ENCODE measurements at regions not wholly inside any gene's neighbourhood (a gene's known extent, or its start where the extent isn't known, plus 50 kb on each side); places are given as distances from the start of the nearest gene placed in this dataset.

GRCh38 chr2:106572541-106573450 is 85.6 kb downstream of the CD8B2 start:
- no peak for DNase-seq

- no peak for DNase-seq
Measured at GRCh38 chr2:106573773-106574172, 86.6 kb downstream of the CD8B2 start.

GRCh38 chr2:106575955-106576354 is 88.8 kb downstream of the CD8B2 start:
- no peak for DNase-seq

- no peak for DNase-seq
Measured at GRCh38 chr2:106577255-106577651, 90.1 kb downstream of the CD8B2 start.

GRCh38 chr2:106579750-106580197 is 92.6 kb downstream of the CD8B2 start:
- DNase-seq = no peak

- DNase-seq = no peak
Measured at GRCh38 chr2:106580241-106580640, 93.1 kb downstream of the CD8B2 start.

GRCh38 chr2:106581328-106581727 is 94.2 kb downstream of the CD8B2 start:
- DNase-seq = no peak

- DNase-seq = no peak
Measured at GRCh38 chr2:106581755-106582147, 94.6 kb downstream of the CD8B2 start.

GRCh38 chr2:106582148-106583143 is 95.3 kb downstream of the CD8B2 start:
- peak; percentile 26 for DNase-seq

- no peak for DNase-seq
Measured at GRCh38 chr2:106584304-106584954, 97.3 kb downstream of the CD8B2 start.

- no peak for DNase-seq
Measured at GRCh38 chr2:106596844-106597243, 109.7 kb downstream of the CD8B2 start.

- DNase-seq = no peak
Measured at GRCh38 chr2:106599540-106599939, 112.4 kb downstream of the CD8B2 start.

- DNase-seq = no peak
Measured at GRCh38 chr2:106602042-106602441, 114.9 kb downstream of the CD8B2 start.

GRCh38 chr2:106606652-106607051 is 119.5 kb downstream of the CD8B2 start:
- DNase-seq = no peak

GRCh38 chr2:106607371-106607770 is 120.2 kb downstream of the CD8B2 start:
- no peak for DNase-seq

- no peak for DNase-seq
Measured at GRCh38 chr2:106609780-106610179, 122.6 kb downstream of the CD8B2 start.

GRCh38 chr2:106614511-106615291 is 127.5 kb downstream of the CD8B2 start:
- DNase-seq = no peak

- DNase-seq = no peak
Measured at GRCh38 chr2:106618614-106619013, 131.4 kb downstream of the CD8B2 start.

- DNase-seq = no peak
Measured at GRCh38 chr2:106623456-106623855, 136.3 kb downstream of the CD8B2 start.

- no peak for DNase-seq
Measured at GRCh38 chr2:106624787-106625380, 137.7 kb downstream of the CD8B2 start.

GRCh38 chr2:106628377-106628776 is 141.2 kb downstream of the CD8B2 start:
- no peak for DNase-seq

- no peak for DNase-seq
Measured at GRCh38 chr2:106629981-106630380, 142.8 kb downstream of the CD8B2 start.

All from MV-4-11 (cell line).